ENCODE measurements at regions not wholly inside any gene's neighbourhood (a gene's known extent, or its start where the extent isn't known, plus 50 kb on each side); places are given as distances from the start of the nearest gene placed in this dataset.
"Not testable (repeated sequence)": the region's sequence is repeated elsewhere in the genome, so short reads cannot be mapped to it uniquely, and the experiment has no call there.

DNA sequence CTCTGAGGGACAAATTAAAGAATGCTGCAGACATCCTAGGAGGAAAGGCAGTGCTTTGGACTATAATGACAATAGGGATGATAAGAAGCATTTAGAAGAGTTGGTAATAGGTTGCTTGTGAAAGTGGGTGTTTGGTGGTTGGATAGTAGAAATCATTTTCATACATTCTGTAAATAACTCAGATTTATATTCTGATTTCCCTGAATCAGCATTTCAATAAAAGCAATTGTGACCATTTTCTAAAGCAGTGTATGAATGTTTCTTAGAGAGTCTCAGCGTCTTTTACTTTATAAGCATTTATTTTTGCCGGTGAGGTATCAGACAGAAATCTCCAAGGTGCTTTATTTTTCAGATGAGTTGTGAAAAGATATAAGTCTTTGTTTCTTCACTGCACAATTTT lies 1099.0 kb upstream of the LRRTM1 start:
- no peak for DNase-seq

GRCh38 chr2:81396417-81397019 lies 1092.0 kb upstream of the LRRTM1 start:
- DNase-seq = no peak

DNA sequence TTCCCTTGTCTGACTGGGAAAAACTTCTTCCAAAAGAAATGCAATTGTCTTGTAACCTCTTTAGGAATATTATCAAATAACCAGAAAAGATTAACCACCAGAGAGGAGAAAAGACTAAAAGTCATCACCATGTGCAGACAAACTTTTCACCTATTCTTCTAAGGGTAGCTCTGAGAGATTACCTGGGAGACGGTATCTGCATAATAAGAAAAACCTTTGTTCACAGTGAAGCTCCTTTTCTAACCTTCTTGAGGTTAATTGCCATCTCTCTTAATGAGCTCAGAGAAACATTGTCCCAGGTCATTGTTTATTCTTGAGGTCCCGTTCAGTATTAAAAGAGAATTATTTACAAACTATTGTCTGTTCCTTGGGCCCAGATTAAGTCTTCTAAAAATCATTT lies 1091.2 kb upstream of the LRRTM1 start:
- no peak for DNase-seq

DNA sequence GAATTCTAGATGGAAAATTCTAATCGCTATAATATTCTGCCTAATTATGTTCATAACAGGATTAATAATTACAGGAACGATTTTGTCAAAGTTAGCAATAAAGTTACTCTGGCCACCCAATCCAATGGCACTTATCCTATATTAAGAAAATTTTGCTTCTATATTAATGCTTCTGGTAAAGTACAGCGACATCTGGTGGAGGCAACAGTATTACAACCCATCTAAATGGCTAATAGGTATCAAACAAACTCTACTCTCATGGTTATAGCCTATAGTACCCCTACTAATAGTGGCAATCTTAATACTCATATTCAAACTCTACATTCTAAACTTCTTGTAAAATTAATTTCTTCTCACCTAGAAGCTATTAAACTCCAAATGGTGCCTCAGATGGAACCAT lies 1084.7 kb upstream of the LRRTM1 start:
- DNase-seq = no peak

GRCh38 chr2:81363800-81364199 lies 1059.2 kb upstream of the LRRTM1 start:
- DNase-seq = no peak

GRCh38 chr2:81362468-81362867 lies 1057.9 kb upstream of the LRRTM1 start:
- DNase-seq = not testable (repeated sequence)

- no peak for DNase-seq
Measured at GRCh38 chr2:81355436-81355835, 1050.9 kb upstream of the LRRTM1 start.

- DNase-seq = no peak
Measured at GRCh38 chr2:81334046-81334445, 1029.5 kb upstream of the LRRTM1 start.

GRCh38 chr2:81328968-81329367 lies 1024.4 kb upstream of the LRRTM1 start:
- DNase-seq = no peak

GRCh38 chr2:81327911-81328310 lies 1023.4 kb upstream of the LRRTM1 start:
- no peak for DNase-seq

- DNase-seq = no peak
Measured at GRCh38 chr2:81324046-81324445, 1019.5 kb upstream of the LRRTM1 start.

- DNase-seq = no peak
Measured at GRCh38 chr2:81304154-81304830, 999.7 kb upstream of the LRRTM1 start.

- DNase-seq = no peak
Measured at GRCh38 chr2:81303321-81303720, 998.8 kb upstream of the LRRTM1 start.

- DNase-seq = no peak
Measured at GRCh38 chr2:81299841-81300240, 995.3 kb upstream of the LRRTM1 start.

DNA sequence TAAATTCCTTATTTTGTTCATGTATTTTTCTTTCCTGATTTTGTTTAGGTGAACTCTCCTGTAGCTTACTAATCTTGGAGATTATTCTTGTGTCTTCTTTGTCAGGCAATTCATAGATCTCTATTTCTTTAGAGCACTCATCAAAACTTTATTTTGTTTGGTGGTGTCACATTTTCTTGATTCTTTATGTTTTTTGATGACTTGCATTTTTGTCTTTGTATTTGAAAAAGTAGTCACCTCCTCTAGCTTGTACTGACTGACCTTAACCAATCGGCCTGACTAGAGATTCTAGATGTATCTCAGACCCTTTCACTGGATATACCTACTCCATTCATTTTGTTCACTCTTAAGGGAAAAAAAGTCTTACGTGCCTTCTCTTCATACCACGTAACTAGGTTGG lies 986.3 kb upstream of the LRRTM1 start:
- DNase-seq = no peak

DNA sequence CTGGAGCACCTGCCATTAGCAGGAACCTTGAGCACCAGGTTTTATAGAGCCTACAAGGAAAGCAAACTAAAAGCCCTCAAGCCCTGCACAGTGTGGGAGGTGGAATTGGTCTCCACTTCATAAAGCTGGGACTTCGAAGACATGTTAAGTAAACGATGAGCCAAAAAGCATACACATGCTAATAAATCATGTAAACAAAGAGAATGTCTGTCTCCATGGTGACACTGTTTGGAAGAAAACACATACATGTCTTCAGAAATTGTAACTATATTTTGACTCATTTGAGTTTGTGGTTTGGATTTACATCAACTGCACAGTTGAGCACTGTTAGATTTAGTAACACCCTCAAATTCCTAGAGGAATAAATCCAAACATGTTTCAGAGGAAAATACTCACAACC lies 978.5 kb upstream of the LRRTM1 start:
- DNase-seq = no peak

DNA sequence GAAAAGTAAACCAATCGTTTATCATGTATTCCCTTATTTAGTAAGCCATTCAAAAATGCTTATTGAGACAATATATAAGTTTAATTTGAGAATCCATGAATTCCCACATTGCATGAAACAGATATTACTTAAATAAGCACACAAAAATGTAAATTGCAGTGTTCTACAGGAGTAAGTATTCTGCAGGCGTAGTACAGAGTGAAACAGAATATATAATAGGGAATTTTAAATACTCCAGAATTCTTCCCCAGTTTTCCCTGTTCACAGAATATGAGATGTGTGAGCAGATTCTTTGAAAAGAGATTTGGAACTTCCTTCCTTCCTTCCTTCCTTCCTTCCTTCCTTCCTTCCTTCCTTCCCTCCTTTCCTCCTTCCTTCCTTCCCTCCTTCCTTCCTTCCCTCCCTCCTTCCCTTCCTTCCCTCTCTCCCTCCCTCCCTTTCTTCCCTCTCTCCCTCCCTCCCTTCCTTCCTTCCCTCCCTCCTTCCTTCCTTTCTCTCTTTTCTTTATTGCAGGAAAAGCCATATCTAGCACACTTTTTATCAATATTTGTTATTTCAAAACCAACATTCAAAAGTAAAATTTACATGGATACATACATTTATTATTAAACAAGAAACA lies 977.7 kb upstream of the LRRTM1 start:
- no peak for DNase-seq

- DNase-seq = no peak
Measured at GRCh38 chr2:81276595-81276994, 972.0 kb upstream of the LRRTM1 start.

DNA sequence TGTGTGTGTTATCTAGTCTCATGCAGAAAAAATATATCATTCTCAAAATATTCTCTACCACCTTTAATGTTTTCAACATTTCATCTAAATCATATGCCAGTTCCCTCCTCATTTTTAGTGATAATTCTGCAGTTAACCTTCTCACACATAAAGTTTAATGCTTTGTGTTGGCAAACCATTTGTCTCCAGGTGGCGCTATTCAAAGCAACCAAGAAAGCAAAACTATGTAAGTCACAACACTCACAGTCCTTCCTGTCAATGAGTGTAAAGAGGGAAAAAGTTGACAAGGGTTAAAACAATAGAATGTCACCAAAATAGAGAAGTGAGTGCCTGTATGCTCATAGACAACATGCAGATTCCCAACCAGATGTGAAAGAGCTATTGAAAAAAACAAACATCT lies 961.6 kb upstream of the LRRTM1 start:
- DNase-seq = no peak

- DNase-seq = no peak
Measured at GRCh38 chr2:81263989-81264388, 959.4 kb upstream of the LRRTM1 start.

- no peak for DNase-seq
Measured at GRCh38 chr2:81260320-81260719, 955.8 kb upstream of the LRRTM1 start.

DNA sequence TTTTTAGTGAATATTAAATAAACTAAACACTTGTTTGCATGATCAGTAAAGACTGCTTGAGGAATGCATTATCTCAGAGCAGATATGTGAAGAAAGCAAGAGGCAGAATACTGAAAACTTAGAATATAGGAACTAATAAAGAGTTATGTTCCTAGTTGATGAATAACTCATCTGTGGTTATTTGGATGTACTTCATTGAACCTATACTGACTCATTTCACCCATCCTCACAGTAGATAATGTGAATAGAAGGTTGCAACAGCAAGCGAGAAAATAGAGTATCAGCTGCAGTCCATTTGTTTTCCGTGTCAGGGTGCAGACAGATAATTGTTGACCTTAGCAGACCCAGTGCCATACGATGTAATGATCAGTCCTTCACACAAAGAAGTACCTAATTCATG lies 945.7 kb upstream of the LRRTM1 start:
- no peak for DNase-seq

DNA sequence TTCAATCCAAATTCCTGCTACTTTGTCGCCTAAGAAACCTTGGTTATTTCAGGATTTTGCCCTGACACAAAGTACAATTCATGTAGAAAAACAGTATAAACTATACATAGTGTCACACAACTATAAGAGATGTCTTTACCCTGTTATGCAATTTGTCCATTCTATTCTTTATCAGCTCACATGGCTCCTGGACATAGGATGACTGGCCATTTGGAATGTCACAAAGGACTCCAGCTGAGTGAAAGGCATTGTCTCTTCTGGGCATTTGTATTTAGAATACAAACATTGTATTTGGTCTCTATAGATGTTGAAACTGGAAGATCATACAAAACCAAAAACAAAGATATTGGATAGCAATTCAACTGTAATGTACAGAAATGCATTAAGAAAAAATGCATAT lies 944.6 kb upstream of the LRRTM1 start:
- no peak for DNase-seq

DNA sequence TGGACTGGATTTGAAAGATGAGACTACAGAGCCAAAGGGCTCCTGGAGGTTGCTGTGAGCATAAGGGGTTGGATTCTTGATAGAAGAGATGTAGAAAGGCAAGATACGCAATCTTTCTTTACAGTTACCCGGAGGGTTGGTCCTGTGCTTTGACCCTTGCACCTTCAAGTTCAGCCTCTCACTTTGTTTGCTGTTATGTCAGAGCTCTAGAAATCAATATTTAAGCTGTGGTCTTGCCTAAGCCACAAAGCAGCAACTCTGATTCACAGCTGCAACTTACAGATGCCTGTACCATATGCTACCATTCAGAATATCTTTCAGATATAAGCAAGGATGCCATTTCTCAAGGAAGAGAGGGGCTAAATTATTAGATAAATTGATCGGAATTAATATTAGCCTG lies 943.1 kb upstream of the LRRTM1 start:
- no peak for DNase-seq

DNA sequence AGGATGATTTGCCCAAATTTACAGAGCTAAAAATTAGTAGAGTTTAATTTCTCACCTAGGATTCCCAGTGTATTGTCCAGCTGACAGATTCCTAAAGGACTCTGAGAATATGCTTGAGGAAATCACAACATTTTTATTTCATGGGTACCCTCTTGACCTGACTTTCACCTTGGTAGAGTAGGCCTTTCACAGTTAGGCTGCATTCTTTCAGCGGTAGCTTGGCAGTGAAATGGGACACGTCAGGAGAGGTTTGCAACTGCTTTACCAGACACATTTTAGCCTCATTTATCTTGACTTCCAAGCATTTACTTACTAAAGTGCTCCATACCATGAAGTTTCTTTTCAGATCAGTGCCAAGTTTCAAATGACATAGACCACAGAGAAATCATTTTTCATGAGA lies 937.9 kb upstream of the LRRTM1 start:
- no peak for DNase-seq
